HG03060 (cell line): ENCODE measurements at regions not wholly inside any gene's neighbourhood (a gene's known extent, or its start where the extent isn't known, plus 50 kb on each side); places are given as distances from the start of the nearest gene placed in this dataset.

ENCODE experiments used
- ATAC-seq: cut with Tn5 transposase; IDR thresholded peaks from one replicate; pipeline ENCODE4 v1.9.1; 2021; ENCODE audit warnings: low read depth, moderate number of reproducible peaks; ENCODE audit not compliant: unreplicated experiment

DNA sequence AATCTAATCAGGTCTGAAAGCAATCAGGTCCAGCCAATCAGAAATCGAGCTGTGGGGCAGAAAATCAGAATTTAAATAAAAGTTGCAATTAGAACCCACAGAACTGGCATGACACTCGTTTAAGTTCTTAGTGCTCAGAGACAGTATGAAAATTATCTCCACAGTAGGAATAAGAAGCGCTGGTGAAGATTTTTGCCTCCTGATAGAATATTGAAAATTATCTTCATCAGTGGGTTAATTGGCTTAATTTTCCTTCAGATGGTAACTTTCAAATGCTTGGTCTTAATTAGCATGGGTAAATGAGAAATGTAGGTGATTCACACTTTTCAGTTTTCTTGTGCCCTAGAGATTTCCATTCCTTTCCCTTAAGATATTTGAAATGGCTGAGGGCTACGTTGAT, 109.1 kb upstream of the MDFIC2 start:
- no peak for ATAC-seq

DNA sequence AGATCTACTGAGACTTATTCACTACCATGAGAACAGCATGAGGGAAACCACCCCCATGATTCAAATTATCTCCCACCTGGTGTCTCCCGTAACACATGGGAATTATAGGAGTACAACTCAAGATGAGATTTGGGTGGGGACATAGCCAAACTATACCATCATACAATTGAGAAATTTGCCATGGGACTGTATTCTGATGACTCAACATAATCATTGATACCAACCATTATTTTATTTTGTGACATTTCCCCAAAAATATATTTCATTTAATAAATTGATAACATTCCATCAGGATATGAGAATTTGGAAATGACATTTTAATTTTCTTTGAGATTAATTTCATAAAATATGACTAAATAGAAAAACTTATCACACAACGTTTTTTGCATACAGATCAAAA, 96.6 kb upstream of the MDFIC2 start:
- no peak for ATAC-seq

- ATAC-seq: no peak
Measured at GRCh38 chr3:70400194-70400593, 87.8 kb upstream of the MDFIC2 start.

GRCh38 chr3:70393881-70394612, 81.6 kb upstream of the MDFIC2 start:
- no peak for ATAC-seq

- ATAC-seq: no peak
Measured at GRCh38 chr3:70392227-70392626, 79.8 kb upstream of the MDFIC2 start.

DNA sequence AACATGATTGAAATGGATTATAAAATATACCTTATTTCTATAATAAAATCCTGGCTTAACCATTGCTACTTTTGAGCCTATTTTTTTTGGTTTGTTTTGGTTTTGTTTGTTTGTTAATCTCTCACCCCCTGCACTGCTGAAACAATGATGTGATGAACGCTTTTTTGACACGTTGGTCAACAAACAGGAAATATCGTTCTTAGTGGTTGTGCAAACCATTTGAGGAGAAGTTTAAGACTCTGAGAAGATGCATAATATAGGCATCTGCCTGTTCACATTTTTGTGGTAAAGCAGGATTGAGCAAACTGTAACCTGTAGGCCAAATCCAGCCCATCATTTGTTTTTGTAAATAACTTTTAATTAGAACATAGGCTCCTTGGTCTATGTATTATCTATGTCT, 75.5 kb upstream of the MDFIC2 start:
- no peak for ATAC-seq

GRCh38 chr3:70386846-70387245, 74.4 kb upstream of the MDFIC2 start:
- no peak for ATAC-seq

DNA sequence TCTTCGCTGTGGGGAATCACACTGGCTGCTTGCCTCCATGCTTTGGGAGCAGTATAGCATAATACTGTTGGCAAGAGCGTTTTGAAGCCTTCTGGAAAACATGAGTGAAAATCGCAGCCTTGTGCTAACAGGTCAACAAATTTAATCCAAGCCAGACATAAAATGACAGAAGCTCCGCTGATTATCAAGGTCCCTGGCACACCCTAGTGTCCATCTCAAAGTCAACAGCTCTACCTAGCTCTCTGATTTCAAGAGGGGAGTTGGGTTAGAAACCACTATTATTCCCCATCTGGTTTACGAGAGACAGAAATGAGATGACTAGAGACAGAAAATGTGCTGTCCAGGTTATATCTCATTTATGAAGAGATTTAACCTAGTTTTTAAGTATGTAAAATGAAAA, 73.6 kb upstream of the MDFIC2 start:
- ATAC-seq: no peak

- ATAC-seq: peak; percentile 86
Measured at GRCh38 chr3:70383360-70383831, 71.0 kb upstream of the MDFIC2 start.

- no peak for ATAC-seq
Measured at GRCh38 chr3:70374179-70374578, 61.7 kb upstream of the MDFIC2 start.
